D721Med (cell line): ENCODE measurements at regions not wholly inside any gene's neighbourhood (a gene's known extent, or its start where the extent isn't known, plus 50 kb on each side); places are given as distances from the start of the nearest gene placed in this dataset.

Experiments used
- DNase-seq: peaks from one replicate; pipeline ENCODE4 v3.0.0; 2011; ENCODE audit warnings: low spot score; ENCODE audit not compliant: insufficient read length
- FAIRE-seq: peaks from 2 replicates; lab custom pipeline; 2011; peaks lifted over from hg19 to GRCh38; lab: Jason Lieb, UNC
- CTCF ChIP-seq: IDR thresholded peaks from 2 replicates; pipeline ENCODE4 v1.5.1; 2012; ENCODE audit warnings: mild to moderate bottlenecking, control low read depth; ENCODE audit not compliant: insufficient read depth; ENCODE audit errors: missing control alignments

DNA sequence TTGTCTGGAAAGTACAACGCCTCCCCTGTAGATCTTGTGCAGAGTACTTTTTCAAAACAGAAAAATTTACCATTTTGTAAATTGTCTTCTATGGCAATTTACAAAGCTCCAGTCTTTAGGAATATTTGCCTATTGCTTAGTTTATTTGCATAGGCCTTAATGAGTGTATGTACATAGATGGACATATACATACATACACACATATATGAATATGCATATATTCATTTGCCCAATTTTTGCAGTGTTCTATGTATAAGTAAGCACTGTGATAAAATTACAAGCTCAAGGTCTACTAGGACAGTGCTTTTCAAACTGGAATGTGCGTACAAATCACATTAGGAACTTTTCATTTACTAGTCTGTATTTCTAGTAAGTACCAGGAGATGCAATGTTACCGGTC lies 301.3 kb upstream of the SMARCA2 start:
- TF ChIP-seq CTCF = no peak
- FAIRE-seq = no peak
- DNase-seq = no peak

DNA sequence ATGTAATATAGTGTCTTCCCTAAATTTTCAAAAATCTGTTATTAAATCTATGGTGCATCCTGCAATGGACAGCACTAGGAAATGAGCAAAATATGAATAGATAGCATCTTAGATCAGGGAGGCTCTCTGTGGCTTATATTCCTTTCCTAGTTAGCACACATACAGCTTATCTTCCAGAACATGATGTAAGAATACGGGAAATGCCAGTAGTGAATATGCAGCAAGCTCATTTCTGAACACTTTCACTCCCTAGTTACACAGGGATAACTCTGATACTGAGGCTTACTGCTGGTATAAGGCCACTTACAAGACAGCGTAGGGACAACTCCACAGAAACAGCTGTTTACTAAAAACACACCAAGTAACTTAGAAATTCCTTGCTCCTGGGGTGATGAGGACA lies 297.3 kb upstream of the SMARCA2 start:
- no peak for DNase-seq
- FAIRE-seq = no peak
- TF ChIP-seq CTCF = no peak

GRCh38 chr9:1718836-1719235 lies 296.3 kb upstream of the SMARCA2 start:
- FAIRE-seq = no peak
- no peak for TF ChIP-seq CTCF

GRCh38 chr9:1721196-1721595 lies 294.0 kb upstream of the SMARCA2 start:
- TF ChIP-seq CTCF = no peak
- DNase-seq (no peak), FAIRE-seq (no peak)

More at GRCh38 chr9:1718836-1719235, 296.3 kb upstream of the SMARCA2 start:
- DNase-seq = no peak

DNA sequence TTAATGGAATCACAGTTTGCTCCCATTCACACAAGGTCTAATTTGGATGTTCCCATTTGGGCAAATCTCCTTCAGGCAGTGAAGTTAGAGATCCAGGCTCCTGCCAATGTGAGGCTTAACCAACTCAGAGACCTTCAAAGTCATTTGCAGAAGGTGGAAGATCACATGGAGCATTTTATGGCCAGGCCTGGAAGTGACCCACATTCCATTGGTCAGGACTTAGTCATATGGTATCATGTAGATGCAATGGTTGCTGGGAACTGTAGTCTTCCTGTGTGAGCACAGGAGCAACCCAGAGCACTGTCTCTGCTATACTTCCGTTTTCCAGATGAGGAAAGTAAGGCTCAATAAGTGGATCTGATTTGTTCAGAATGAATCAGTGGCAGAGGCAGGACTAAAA lies 292.7 kb upstream of the SMARCA2 start:
- DNase-seq = no peak
- no peak for FAIRE-seq
- TF ChIP-seq CTCF = no peak

- no peak for FAIRE-seq
- no peak for TF ChIP-seq CTCF
- DNase-seq = no peak
Measured at GRCh38 chr9:1723522-1724015, 291.6 kb upstream of the SMARCA2 start.

DNA sequence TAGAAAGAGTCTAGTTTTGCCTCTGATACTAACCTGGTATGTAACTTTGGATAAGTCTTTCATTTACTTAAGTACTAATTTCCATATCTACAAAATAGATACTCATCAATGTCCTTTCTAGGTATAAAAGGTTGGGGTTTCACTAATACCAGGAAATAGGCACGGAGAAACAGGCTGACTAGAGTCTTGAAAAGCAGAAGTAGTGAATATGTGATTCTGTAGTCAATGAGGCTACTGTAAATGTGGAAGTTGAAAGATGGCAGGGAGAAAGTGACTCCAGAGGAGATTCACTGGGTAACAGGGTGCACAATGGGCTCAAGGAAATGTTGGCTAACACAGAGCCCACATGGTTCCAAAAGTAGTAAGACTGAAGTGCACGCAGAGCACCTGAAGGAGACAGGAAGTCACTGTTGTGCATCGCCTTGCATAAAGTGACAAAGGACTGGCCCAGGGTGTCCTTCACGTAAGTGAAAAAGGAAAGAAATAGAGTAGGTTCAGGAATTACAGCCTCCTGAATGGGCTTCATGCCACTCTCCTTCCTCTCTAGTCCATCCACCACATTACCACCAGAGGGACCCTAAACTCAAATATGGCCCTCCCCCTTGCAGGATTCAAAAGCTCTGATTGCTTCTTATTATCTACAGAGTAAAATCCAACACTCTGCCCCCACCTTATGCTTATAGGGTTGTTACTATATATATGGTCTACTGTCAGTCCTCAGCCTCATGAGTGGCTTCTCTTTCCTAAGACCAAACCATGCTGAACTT lies 288.0 kb upstream of the SMARCA2 start:
- no peak for DNase-seq
- TF ChIP-seq CTCF = peak; percentile 23
- FAIRE-seq = no peak
